PFSK-1 (cell line): ENCODE measurements at regions not wholly inside any gene's neighbourhood (a gene's known extent, or its start where the extent isn't known, plus 50 kb on each side); places are given as distances from the start of the nearest gene placed in this dataset.

ENCODE experiments used
- FOXP2 ChIP-seq: optimal IDR thresholded peaks from 2 replicates; pipeline ENCODE3; 2011; ENCODE audit warnings: borderline replicate concordance, control low read depth, inconsistent platforms; ENCODE audit not compliant: insufficient read depth; ENCODE audit errors: extremely low read length, extremely low read depth
- POLR2AphosphoS5 ChIP-seq: IDR thresholded peaks from 2 replicates; pipeline ENCODE4 v1.6.1; 2012; ENCODE audit warnings: low read depth, mild to moderate bottlenecking, control low read depth, low read length, moderate library complexity
- SIN3A ChIP-seq: IDR thresholded peaks from 2 replicates; pipeline ENCODE4 v1.6.1; 2012; ENCODE audit warnings: mild to moderate bottlenecking, low read length, moderate library complexity, borderline replicate concordance; ENCODE audit not compliant: insufficient read depth
- TAF1 ChIP-seq: IDR thresholded peaks from 2 replicates; pipeline ENCODE4 v1.6.1; 2012; ENCODE audit warnings: low read length, control low read depth, borderline replicate concordance; ENCODE audit not compliant: insufficient read depth
- TF ChIP-seq, protein P1 (sequence below), 2 experiments: IDR thresholded peaks; 2 replicates each; pipeline versions ENCODE4 v1.6.1 to v1.8.0; 2011 to 2012; ENCODE audit warnings: low read depth in 2 of 2, low read length in 2 of 2, control low read depth in 1 of 2, inconsistent platforms in 1 of 2, mild to moderate bottlenecking in 1 of 2, moderate library complexity in 1 of 2; ENCODE audit not compliant: insufficient read depth in 1 of 2

DNA sequence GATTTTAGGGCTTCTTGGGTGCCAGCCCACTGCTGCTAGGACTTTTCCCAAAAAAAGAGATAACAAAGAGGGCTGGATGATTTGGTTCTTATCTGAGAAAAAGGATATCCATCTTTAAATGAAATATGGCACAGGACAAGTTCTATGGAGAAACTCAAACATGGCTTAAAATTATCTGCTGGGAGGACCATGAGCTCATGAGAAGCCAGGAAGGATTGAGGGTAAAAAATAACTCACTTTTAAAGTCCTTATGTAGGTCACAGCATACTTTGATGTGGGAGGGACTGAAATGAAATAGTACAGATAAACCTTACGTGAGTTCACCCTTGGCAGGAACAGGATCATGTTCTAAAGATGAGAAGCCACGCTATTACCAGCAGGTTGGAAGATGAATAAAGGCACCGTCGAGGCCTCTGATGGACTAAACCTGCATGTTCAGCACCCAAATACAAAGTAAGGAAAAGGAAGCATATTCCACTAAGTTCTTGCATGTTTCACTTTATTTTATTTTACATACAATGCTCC, 369.2 kb upstream of the KLF6 start:
- TF ChIP-seq FOXP2 (no peak), TAF1 (no peak), POLR2AphosphoS5 (no peak), SIN3A (no peak)
- TF ChIP-seq, protein P1, sequence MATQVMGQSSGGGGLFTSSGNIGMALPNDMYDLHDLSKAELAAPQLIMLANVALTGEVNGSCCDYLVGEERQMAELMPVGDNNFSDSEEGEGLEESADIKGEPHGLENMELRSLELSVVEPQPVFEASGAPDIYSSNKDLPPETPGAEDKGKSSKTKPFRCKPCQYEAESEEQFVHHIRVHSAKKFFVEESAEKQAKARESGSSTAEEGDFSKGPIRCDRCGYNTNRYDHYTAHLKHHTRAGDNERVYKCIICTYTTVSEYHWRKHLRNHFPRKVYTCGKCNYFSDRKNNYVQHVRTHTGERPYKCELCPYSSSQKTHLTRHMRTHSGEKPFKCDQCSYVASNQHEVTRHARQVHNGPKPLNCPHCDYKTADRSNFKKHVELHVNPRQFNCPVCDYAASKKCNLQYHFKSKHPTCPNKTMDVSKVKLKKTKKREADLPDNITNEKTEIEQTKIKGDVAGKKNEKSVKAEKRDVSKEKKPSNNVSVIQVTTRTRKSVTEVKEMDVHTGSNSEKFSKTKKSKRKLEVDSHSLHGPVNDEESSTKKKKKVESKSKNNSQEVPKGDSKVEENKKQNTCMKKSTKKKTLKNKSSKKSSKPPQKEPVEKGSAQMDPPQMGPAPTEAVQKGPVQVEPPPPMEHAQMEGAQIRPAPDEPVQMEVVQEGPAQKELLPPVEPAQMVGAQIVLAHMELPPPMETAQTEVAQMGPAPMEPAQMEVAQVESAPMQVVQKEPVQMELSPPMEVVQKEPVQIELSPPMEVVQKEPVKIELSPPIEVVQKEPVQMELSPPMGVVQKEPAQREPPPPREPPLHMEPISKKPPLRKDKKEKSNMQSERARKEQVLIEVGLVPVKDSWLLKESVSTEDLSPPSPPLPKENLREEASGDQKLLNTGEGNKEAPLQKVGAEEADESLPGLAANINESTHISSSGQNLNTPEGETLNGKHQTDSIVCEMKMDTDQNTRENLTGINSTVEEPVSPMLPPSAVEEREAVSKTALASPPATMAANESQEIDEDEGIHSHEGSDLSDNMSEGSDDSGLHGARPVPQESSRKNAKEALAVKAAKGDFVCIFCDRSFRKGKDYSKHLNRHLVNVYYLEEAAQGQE (IDR thresholded peaks at IDR 0.05; ENCODE audit: insufficient read depth in 1 of 2, low read depth in 2 of 2, low read length in 2 of 2), result no peak

DNA sequence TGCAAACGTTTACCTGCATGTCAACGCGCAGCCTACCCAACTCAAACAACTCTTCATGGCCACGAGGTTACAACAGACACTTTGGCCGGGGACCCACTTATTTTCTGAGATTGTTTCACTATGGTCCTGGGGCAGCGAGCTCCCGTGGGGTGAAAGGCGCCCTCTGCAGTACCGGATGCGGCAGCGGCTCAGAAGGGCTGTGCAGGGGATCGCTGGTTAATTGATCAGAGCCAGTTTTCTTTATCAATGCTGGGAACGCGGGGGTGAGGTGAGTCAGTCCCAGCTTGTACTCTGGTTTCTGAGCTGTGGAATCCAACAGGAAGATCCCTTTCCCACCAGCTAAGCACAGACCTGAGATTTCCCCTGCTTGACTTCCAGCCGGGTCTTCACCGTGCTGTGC, 366.5 kb upstream of the KLF6 start:
- TF ChIP-seq POLR2AphosphoS5 (no peak), FOXP2 (no peak), TAF1 (no peak), SIN3A (no peak)
- TF ChIP-seq, protein P1 (IDR thresholded peaks at IDR 0.05; ENCODE audit: insufficient read depth in 1 of 2, low read depth in 2 of 2, low read length in 2 of 2), result no peak

DNA sequence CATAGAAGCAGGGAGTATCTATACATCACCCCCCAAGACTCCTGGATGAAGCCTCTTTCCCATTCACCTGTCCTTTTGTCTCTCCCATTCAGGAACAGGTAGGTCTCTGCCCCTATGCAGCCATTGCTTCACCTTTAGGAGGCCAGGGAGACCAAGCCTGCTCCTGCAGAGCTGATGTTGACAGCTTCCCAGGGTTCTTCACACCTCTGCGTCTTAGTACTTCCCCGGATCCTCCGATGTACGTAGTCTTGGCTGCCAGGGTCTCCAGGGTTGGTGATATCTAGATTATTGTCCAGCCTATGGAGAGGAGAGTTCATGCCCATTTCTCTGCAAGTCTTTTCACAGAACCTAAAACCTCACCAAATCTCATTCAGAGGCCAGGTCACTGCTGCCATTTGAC, 365.7 kb upstream of the KLF6 start:
- no peak for TF ChIP-seq SIN3A
- no peak for TF ChIP-seq FOXP2
- TF ChIP-seq, protein P1 (IDR thresholded peaks at IDR 0.05; ENCODE audit: insufficient read depth in 1 of 2, low read depth in 2 of 2, low read length in 2 of 2), result no peak
- TF ChIP-seq POLR2AphosphoS5, result no peak
- TF ChIP-seq TAF1, result no peak

DNA sequence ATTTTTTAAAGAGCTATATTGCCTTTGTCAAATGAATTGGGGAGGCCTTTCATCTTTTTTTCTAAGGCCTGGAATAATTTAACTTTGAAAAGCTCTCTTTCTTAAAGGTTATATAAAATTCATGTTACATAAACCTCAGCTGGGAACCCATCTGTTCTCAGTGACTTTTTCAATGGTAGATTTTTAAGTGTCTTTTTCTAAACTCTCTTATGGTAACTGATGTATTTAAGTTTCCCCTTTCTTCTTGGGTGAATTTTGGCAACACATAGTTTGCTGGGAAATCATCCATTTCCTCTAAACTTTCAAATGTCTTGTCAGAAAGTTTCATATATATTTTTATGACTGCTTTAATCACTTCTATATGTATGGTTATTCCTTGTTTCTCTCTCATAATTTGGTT, 362.2 kb upstream of the KLF6 start:
- TF ChIP-seq SIN3A (no peak), TAF1 (no peak), POLR2AphosphoS5 (no peak), FOXP2 (no peak)
- TF ChIP-seq, protein P1 (IDR thresholded peaks at IDR 0.05; ENCODE audit: insufficient read depth in 1 of 2, low read depth in 2 of 2, low read length in 2 of 2), result no peak

DNA sequence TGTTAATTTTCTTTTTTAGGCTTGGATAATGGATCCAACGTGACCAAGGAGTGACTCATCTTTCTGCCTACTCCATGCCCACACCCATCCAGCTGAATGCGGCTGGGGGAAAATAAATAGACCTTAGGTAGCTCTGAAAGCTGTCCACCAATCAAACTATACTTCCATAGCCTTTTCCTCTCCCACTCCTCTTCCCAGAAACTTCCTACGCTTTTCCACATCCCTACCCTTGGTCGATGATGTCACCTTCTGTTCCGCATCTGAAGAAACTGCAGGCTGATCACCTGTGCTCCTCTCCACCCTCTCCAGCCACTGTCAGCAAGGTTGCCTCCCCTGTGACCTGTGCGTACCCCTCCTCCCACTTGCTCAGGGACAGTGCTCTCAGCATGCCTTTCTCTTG, 359.8 kb upstream of the KLF6 start:
- no peak for TF ChIP-seq FOXP2
- TF ChIP-seq, protein P1 (IDR thresholded peaks at IDR 0.05; ENCODE audit: insufficient read depth in 1 of 2, low read depth in 2 of 2, low read length in 2 of 2), result no peak
- TF ChIP-seq TAF1, result no peak
- TF ChIP-seq POLR2AphosphoS5, result no peak
- no peak for TF ChIP-seq SIN3A
